ENCODE measurements at regions not wholly inside any gene's neighbourhood (a gene's known extent, or its start where the extent isn't known, plus 50 kb on each side); places are given as distances from the start of the nearest gene placed in this dataset.

GRCh38 chr11:119849872-119850271 is 120.9 kb upstream of the NECTIN1 start (continued):
- TF ChIP-seq PKNOX1 (IDR thresholded peaks at IDR 0.05) (no peak), ESRRA (IDR thresholded peaks at IDR 0.05; ENCODE audit: low read length) (no peak), CHD2 (IDR thresholded peaks at IDR 0.05; ENCODE audit: borderline replicate concordance, low read depth, low read length) (no peak), EP300 (IDR thresholded peaks at IDR 0.05; ENCODE audit: borderline replicate concordance in 1 of 2, control insufficient read depth in 1 of 2, low read depth in 2 of 2, low read length in 2 of 2) (no peak)

- no peak for TF ChIP-seq ZNF687 (IDR thresholded peaks at IDR 0.05)
- no peaks in the 10 kb centered on the region for H3K4me1 ChIP-seq (ENCODE audit: control insufficient read depth, insufficient read depth, low read length)
- H3K4me2 ChIP-seq (ENCODE audit: control insufficient read depth, insufficient read depth), result no peak overlapping the region
- BruUV-seq (replicated peaks), result no TSS peak
- no peaks in the 10 kb centered on the region for H3K79me2 ChIP-seq (ENCODE audit: control insufficient read depth, insufficient read depth, low read length)
- H3K36me3 ChIP-seq (ENCODE audit: control insufficient read depth in 2 of 2, insufficient read depth in 2 of 2, low read length in 1 of 2), result no peaks in the 10 kb centered on the region; a peak in 1 of 4 replicates
- no peak overlapping the region for H2AFZ ChIP-seq (ENCODE audit: control insufficient read depth, low read depth, low read length)
- H3K4me3 ChIP-seq, result no peak overlapping the region
- FAIRE-seq (no peak), ATAC-seq (no peak), DNase-seq (ENCODE audit: low read depth, low spot score) (no peak)
- peaks cover 2% of the 10 kb centered on the region; the same call in 1 of the 3 replicates for H3K9me3 ChIP-seq (replicated peaks; ENCODE audit: control insufficient read depth, insufficient read depth, low read length)
- no peaks in the 10 kb centered on the region; a peak in 1 of 4 replicates for H3K27me3 ChIP-seq (replicated peaks in 1 of 2; ENCODE audit: control insufficient read depth in 2 of 2, insufficient read depth in 2 of 2, low read length in 1 of 2)
- ChIA-PET CTCF (no interaction called here), RAD21 (ENCODE audit: unreplicated experiment) (no interaction called here), POLR2A (interaction anchor here (0.6 kb wide), 1 partner anchor 284 kb away, joined by 4 read pairs; no protein-coding TSS in a partner anchor), SMC1A (ENCODE audit: uncharacterized antibody, unreplicated experiment) (no interaction called here)
- in situ Hi-C loops (cut with MboI), result no loop called here
- H4K20me1 ChIP-seq (ENCODE audit: control insufficient read depth, insufficient read depth), result no peaks in the 10 kb centered on the region
- no peak overlapping the region for H3K9ac ChIP-seq (ENCODE audit: control insufficient read depth, insufficient read depth, low read length)
- WGBS (ENCODE audit: insufficient coverage, insufficient replicate concordance, low lambda C conversion rate, missing lambda C conversion rate), result 17% methylated on average over 4 of the region's 4 CpGs
- intact Hi-C loops (cut with micrococcal nuclease; ENCODE audit: unreplicated experiment), result no loop called here
- H3K27ac ChIP-seq (ENCODE audit: control insufficient read depth, insufficient read depth), result no peak overlapping the region
These were observed 118.9 kb upstream of the NECTIN1 start for GRCh38 chr11:119847853-119848252.
